Gastroesophageal sphincter (tissue), 3 donors: ENCODE measurements at regions not wholly inside any gene's neighbourhood (a gene's known extent, or its start where the extent isn't known, plus 50 kb on each side); places are given as distances from the start of the nearest gene placed in this dataset.

Source experiments
- EP300 ChIP-seq: sonication (generic); formaldehyde crosslinking; IDR thresholded peaks from one replicate; pipeline ENCODE4 v1.6.1; 2017; ENCODE audit warnings: antibody characterized with exemption, mild to moderate bottlenecking
- POLR2A ChIP-seq, 2 donors: fragments of 450-650 bp; IDR thresholded peaks; one replicate each; pipeline ENCODE4 v1.6.1; 2017; ENCODE audit warnings: antibody characterized with exemption in 2 of 2, mild to moderate bottlenecking in 2 of 2, moderate library complexity in 1 of 2
- TF ChIP-seq, protein P1 (sequence below), 4 experiments: fragments of 200-600 bp in 2 of 4; fragments of 450-650 bp in 2 of 4; sonication (generic) in 1 of 4; IDR thresholded peaks; one replicate each; pipeline ENCODE4 v1.5.1; 2017 to 2019; ENCODE audit warnings: antibody characterized with exemption in 4 of 4, mild to moderate bottlenecking in 2 of 4, moderate library complexity in 2 of 4

DNA sequence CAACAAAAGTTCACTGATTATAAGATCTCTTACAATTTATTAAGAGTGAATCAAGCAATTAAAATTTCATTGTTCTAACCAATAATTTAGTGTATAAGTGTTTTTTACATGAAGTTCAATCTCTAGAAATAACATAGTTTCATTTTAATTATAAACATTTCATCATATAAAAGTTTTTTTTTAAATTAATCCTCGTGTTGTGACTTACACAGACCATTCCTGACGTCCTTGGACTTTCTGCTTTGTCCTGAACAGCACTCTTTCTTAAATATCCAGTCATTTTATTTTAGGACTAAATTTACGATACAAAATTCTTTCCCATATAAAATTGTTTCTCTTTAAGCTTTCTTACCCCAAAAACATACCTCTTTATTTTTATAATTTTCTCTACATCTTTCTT, 841.7 kb upstream of the POU3F4 start:
- TF ChIP-seq, protein P1, sequence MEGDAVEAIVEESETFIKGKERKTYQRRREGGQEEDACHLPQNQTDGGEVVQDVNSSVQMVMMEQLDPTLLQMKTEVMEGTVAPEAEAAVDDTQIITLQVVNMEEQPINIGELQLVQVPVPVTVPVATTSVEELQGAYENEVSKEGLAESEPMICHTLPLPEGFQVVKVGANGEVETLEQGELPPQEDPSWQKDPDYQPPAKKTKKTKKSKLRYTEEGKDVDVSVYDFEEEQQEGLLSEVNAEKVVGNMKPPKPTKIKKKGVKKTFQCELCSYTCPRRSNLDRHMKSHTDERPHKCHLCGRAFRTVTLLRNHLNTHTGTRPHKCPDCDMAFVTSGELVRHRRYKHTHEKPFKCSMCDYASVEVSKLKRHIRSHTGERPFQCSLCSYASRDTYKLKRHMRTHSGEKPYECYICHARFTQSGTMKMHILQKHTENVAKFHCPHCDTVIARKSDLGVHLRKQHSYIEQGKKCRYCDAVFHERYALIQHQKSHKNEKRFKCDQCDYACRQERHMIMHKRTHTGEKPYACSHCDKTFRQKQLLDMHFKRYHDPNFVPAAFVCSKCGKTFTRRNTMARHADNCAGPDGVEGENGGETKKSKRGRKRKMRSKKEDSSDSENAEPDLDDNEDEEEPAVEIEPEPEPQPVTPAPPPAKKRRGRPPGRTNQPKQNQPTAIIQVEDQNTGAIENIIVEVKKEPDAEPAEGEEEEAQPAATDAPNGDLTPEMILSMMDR (IDR thresholded peaks at IDR 0.05) = no peak
- TF ChIP-seq EP300 = no peak
- TF ChIP-seq POLR2A (IDR thresholded peaks at IDR 0.05) = no peak
